ENCODE measurements at regions not wholly inside any gene's neighbourhood (a gene's known extent, or its start where the extent isn't known, plus 50 kb on each side); places are given as distances from the start of the nearest gene placed in this dataset.
"Not testable (repeated sequence)": the region's sequence is repeated elsewhere in the genome, so short reads cannot be mapped to it uniquely, and the experiment has no call there.

DNA sequence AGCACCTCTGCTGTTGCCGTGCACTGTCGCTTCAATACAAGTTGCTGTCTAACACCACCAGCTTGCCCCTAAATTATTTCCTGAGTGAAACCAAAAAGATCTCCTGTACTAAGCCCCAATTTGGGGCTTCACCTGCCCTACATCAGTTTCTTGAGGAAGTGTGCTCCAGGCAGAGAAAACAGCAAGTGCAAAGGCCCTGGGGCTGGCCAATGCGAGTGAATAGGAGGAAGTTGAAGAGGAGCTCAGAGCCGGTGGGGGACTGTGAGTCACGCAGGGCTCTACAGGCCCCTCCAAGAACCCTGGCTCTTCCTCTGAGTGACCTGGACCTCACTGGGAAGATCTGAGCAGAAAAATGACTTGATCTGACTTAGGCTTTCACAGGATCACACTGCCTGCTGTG, 117.2 kb downstream of the IPO8 start:
- intact Hi-C loops (cut with micrococcal nuclease) = no loop called here

DNA sequence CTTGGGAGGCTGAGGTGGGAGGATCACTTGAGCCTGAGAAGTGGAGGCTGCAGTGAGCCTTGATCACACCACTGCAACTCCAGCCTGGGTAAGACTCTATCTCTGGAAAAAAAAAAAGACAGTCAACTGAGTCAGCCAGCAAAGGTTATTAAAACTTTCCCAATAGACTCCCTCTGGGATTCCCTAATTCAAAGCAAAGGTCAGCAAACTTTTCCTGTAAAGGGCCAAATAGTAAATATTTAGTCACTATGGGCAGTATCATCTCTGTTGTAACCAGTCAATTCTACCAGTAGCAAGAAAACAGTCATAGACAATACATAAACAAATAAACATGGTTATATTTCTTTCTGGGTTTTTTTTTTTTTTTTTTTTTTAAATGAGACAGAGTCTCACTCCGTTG, 122.5 kb downstream of the IPO8 start:
- intact Hi-C loops (cut with micrococcal nuclease) = no loop called here

GRCh38 chr12:30570211-30570890, 125.3 kb downstream of the IPO8 start:
- intact Hi-C loops (cut with micrococcal nuclease) = no loop called here

DNA sequence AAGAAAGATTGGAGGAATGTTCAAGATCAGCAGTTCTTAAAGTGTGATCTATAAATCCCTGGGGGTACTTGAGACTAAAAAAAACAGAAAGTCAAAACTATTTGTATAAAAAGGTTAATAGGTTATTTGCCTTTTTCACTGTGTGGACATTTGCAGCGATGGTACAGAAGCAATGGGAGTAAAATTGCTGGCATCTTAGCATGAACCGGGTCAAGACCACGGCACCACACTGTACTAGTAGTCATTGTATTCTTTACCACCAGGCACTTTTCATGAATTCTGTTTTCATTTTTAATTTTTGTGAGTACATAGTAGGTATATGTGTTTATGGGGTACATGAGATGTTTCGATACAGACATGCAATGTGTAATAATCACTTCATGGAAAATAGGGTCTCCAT, 126.2 kb downstream of the IPO8 start:
- intact Hi-C loops (cut with micrococcal nuclease) = no loop called here

GRCh38 chr12:30568453-30568852, 127.2 kb downstream of the IPO8 start:
- intact Hi-C loops (cut with micrococcal nuclease) = no loop called here

DNA sequence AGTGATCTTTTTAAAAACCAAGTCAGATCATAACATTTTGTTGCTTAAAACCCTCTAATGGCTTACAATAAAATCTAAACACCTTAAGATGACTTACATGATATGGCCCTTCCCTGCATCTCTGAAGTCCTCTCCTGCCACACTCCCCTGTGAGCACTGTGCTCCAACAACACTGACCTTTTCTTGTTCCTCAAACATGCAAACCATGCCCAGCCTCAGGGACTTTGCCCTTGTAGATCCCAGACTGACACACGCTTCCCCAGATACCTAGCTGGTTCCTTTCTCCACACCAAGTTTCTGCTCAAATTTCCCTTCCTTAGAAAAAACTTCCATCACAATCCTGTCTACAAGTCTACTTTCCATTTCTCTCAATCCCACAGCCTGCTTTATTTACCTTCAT, 128.6 kb downstream of the IPO8 start:
- intact Hi-C loops (cut with micrococcal nuclease) = no loop called here

DNA sequence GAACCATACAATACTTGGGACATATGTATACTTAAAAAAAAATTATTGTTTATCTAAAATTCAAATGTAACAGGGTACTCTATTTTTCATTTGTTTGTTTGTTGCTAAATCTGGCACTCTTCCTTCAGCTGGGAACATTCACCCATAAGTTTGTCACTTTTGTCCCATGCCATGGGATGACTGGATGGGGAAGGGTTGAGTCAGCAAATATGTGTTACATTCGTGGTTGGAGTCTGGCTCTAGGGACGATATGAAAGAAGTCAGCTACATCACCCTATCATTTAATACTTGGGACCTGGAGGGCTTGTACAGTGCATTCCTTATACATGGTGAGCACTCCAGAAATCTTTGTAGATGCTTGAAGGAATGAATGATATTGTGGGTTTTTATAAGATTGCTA, 131.3 kb downstream of the IPO8 start:
- intact Hi-C loops (cut with micrococcal nuclease) = no loop called here

DNA sequence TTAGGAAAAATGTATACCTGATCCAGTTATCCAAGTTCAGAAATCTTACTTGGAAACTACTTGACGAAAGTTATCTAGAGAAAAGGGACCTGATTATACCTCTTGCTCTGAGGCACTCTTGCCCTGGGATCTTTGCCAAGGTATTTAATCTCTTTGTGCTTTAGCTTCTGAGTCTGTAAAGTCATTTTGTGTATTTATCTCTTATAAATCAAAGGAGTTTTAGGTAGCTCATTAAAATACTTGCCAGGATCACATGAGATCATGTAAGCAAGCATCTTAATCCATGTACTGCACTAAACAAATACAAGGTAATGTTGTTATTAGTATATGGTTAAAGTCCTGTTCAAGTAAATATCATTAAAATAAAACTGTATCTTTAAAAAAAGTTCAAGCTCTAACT, 147.5 kb downstream of the IPO8 start:
- intact Hi-C loops (cut with micrococcal nuclease) = no loop called here

GRCh38 chr12:30546121-30546520, 149.5 kb downstream of the IPO8 start:
- intact Hi-C loops (cut with micrococcal nuclease) = no loop called here

DNA sequence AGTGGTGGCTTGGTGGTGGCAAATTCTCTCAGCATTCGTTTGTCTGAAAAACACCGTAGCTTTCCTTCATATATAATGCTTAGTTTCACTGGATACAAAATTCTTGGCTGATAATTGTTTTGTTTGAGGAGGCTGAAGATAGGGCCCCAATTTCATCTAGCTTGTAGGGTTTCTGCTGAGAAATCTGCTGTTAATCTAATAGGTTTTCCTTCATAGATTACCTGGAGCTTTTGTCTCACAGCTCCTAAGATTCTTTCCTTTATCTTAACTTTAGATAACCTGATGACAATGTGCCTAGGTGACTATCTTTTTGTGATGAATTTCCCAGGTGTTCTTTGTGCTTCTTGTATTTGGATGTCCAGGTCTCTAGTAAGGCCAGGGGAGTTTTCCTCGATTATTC, 151.0 kb downstream of the IPO8 start:
- intact Hi-C loops (cut with micrococcal nuclease) = not testable (repeated sequence)

GRCh38 chr12:30537228-30537627, 158.4 kb downstream of the IPO8 start:
- intact Hi-C loops (cut with micrococcal nuclease) = no loop called here

- intact Hi-C loops (cut with micrococcal nuclease) = no loop called here
Measured at GRCh38 chr12:30533558-30534265, 162.0 kb downstream of the IPO8 start.

GRCh38 chr12:30531731-30532678, 163.7 kb downstream of the IPO8 start:
- intact Hi-C loops (cut with micrococcal nuclease) = no loop called here

DNA sequence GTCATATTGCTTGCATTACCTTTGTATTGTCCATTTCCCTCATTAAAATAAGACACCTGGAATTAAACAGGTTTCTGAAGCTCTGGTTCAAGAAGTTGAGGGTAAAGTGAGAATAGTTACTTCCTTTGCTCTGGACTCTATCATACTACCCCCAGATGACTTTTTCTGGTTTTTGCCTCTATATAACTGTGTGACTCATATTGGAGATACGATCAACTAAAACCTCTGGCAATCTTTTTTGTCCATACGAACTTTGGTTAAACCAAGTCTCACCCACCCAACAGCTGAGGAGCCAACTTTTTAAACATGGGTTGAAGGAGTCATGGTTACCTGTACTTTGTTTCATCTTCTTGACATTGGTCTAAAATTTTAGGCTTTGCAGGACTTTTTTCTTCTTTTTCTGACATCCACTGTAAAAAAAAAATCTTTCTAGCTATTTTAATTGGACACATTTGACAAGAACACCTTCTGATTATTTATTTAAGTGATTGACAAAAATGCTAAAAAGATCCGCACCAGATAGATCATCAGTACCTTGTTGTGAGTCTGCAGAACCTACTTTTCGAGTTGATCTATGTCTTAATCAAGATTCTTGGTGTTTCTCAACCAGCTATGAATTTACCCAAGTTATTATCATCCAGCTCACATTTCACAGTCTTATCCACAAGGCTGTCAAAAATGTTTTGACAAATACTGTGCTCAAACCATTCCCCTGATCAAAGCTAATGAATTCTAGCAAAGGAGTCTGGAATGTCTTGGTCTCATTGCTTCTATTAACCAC, 166.0 kb downstream of the IPO8 start:
- intact Hi-C loops (cut with micrococcal nuclease) = no loop called here

- intact Hi-C loops (cut with micrococcal nuclease) = no loop called here
Measured at GRCh38 chr12:30525171-30525570, 170.5 kb downstream of the IPO8 start.

DNA sequence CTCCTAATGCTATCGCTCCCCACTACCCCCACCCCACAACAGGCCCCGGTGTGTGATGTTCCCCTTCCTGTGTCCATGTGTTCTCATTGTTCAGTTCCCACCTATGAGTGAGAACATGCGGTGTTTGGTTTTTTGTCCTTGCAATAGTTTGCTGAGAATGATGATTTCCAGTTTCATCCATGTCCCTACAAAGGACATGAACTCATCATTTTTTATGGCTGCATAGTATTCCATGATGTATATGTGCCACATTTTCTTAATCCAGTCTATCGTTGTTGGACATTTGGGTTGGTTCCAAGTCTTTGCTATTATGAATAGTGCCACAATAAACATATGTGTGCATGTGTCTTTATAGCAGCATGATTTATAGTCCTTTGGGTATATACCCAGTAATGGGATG, 175.4 kb downstream of the IPO8 start:
- intact Hi-C loops (cut with micrococcal nuclease) = not testable (repeated sequence)

GRCh38 chr12:30519535-30519934, 176.1 kb downstream of the IPO8 start:
- intact Hi-C loops (cut with micrococcal nuclease) = no loop called here

GRCh38 chr12:30517320-30517719, 178.3 kb downstream of the IPO8 start:
- intact Hi-C loops (cut with micrococcal nuclease) = no loop called here

DNA sequence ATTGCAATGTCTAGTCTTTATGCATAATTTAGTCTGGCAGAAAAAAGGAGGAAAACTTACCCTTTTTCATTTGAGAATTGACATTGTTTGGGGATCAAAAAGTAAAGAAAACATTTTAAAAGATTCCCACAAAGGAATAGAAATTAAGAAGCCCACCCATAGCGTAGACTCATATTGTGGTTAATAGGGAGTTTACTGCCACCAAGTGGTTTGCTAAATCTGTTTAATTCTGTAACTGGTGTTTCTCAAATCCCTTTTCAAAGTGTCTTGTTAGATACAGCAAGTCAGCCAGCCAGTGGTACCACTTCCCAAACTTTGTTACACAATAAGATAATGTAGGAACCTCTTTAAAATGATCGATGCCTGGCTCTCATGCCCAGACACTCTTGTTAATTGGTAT, 180.3 kb downstream of the IPO8 start:
- intact Hi-C loops (cut with micrococcal nuclease) = no loop called here

DNA sequence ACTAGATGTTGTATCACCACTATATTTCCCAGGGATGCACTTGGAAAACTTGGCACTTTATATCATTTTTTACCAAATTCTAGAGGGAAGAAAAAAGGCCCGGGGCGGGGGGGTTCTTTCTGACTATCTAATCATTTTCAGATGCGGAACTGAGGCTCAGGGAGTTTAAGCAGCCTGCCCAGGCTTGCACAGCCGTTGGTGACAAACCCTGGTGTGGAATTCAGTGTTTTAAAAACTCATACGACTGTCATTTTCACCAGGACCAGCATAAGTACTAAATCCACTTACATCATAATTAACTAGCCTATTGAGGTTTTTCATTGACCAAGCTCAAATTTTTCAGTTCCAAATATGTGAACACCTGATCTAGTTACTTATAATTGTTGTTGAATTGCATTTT, 181.0 kb downstream of the IPO8 start:
- intact Hi-C loops (cut with micrococcal nuclease) = no loop called here

- intact Hi-C loops (cut with micrococcal nuclease) = no loop called here
Measured at GRCh38 chr12:30508205-30508967, 187.3 kb downstream of the IPO8 start.
